Fibroblast of skin of right biceps (primary cell): ENCODE measurements at regions not wholly inside any gene's neighbourhood (a gene's known extent, or its start where the extent isn't known, plus 50 kb on each side); places are given as distances from the start of the nearest gene placed in this dataset.

Experiments used
- DNase-seq: peaks from one replicate; pipeline ENCODE4 v3.0.0-alpha.2; 2013

GRCh38 chr2:43171789-43172188, 54.6 kb downstream of the ZFP36L2 start:
- peak; percentile 32 for DNase-seq

DNA sequence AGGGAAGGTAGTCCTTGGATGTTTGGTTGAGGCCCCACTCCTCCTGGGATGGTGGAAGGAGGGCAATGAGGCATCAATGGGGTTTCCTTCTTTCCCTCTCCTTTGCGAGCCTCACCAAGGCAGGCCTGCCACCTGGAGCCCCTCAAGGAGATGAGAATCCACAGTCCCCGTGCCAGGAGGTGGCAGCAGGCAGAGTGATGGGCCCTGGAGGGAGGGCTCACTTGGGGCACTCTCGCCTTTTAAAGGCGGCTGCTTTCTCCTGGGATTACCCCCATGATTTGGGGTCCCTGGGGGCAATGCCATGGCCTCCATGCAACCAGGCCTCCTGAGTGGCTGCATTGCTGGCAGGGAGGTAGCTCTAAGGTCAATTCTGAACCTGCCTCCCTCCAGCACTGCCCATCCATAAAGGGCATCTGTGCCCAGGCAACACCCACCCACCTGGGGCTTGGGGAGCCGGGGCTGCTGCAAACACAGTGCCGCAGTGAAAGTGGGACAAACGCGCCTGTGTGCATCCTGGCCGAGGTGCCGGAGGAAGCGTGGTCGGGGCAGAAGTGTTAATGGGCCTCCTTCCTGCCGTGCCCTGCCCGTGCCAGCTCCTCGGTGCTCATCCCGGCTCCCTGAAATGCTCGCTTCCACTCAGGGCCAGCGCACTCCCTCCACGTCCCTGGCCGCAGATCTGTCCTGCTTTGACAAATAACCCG, 55.9 kb downstream of the ZFP36L2 start:
- DNase-seq, result no peak

DNA sequence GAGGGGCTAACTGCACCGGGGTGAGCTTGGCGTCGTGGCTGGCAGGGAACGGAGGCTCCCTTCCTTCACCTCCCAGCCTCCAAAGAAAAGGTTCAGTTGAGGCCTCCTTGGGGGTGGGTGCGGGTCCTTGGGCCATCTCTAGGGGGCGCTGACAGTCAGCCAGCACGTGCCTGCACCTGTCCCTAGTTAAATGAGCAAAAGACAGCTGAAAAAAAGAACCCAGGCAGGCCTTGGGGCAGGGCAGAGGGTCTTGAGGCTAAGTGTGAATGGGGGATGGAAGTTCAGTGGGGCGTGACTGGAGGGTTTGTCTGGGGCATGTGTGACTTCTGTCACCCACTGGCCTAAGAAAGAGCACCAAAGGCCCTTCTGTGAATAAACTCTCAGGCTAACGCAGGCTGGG, 56.4 kb downstream of the ZFP36L2 start:
- DNase-seq, result no peak

DNA sequence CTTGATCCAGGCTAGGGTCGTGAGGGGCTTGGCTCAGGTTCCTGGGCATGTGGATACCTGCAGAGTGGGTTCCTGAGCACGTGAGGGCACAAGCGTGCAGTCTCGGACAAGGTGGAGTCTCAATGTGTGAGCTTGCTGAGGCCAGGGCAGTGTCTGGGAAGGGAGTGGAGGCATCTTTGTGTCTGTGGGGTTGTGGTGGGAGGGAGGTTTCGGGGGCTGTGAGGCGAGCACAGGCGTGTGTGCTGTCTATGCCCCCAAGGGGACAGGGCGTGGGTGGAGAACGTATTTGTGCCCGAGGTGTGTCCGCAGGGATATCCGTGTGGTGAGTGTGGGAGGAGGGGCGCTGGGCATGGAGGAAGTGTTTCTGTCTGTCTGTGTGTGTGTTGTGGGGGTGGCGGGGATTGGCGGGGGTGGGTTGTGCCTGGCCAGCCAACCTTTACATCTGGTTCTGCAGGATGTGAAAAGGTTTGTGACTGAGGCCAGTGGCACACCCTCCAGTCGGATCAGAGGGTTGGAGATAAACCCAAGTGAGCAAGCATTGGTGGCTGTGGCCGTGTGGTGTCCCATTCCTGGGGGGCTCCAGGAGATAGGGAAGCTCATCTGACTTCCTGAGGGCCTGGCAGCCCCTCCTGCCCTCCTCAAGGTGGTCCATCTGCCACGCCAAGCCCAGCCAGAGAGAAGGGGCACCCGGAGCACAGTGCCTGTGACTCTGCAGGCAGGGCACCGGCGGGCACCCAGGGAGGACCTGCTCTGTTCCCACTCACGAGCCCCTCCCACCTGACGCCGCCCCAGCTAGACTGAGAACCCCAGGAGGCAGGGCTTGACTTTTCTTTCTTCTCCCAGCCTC, 57.1 kb downstream of the ZFP36L2 start:
- no peak for DNase-seq

GRCh38 chr2:43168016-43168369, 58.4 kb downstream of the ZFP36L2 start:
- no peak for DNase-seq

DNA sequence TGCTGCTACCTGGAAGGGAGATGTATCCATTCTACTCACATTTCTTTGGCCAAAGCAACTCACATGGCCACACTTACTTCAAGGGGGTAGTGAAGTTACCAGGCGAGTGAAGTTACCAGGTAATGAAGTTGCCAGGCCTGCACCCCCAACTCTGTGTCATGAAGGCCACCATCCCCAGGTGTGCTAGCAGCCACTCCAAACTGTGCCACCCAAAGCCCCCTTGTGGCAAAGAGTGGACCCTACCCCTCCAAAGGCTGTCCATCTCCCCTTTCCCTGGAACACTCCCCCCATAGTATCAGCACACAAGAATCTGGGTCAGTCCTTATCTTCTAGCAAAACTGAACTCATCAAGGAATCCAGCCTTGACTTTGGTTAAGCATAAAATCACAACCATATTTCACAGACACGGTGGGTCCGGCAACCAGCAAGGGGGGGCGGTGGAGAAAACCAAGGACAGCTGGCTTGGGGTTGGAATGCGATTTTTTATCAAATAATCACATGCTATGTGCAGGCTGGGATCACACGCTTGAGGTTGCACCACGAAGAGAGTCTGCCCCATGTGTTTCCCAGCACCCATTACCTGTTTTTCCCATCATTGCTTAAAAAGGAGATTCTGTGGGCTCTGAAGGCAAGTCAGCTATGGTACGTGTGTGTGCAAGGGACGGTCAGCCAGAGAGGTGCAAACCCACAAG, 60.9 kb downstream of the ZFP36L2 start:
- no peak for DNase-seq

- no peak for DNase-seq
These were observed 61.7 kb downstream of the ZFP36L2 start for GRCh38 chr2:43164686-43165085.

DNA sequence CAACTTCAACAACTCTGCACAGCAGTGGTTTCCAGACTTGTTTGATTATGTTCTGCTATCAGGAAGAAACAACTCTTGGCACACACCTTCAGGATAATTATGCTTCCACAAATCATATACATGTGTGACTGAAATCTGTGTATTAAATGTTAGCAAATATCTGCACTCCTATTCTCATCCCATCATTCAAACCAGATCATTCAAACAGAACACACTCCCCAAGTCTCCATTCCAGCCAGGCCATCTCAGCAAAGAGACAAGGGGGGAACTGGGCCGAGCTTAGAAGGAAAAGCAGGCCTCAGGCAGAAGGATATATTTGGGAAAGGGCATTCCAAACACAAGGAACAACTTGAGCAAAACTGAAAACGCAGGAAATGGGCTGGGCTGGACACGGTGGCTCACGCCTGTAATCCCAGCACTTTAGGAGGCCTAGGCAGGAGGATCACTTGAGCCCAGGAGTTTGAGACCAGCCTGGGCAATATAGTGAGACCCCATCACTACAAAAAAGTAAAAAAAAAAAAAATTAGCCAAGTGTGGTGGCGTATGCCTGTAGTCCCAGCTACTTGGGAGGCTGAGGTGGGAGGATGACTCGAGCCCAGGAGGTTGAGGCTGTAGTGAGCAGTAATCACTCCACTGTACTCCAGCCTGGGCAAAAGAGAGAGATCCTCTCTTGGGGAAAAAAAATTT, 62.7 kb downstream of the ZFP36L2 start:
- no peak for DNase-seq

DNA sequence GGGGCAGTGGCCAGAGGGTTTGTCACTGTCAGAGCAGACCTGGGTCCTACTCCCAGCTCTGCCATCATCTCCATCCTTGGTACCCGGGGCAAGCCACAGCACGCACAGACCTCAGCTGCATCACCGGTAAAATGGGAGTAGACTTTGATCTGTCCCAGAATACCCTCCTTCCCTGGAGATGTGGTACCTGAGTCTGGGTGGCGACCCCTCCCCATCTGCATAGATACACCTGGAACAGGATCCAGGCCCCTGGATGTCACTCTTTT, 64.0 kb downstream of the ZFP36L2 start:
- no peak for DNase-seq

DNA sequence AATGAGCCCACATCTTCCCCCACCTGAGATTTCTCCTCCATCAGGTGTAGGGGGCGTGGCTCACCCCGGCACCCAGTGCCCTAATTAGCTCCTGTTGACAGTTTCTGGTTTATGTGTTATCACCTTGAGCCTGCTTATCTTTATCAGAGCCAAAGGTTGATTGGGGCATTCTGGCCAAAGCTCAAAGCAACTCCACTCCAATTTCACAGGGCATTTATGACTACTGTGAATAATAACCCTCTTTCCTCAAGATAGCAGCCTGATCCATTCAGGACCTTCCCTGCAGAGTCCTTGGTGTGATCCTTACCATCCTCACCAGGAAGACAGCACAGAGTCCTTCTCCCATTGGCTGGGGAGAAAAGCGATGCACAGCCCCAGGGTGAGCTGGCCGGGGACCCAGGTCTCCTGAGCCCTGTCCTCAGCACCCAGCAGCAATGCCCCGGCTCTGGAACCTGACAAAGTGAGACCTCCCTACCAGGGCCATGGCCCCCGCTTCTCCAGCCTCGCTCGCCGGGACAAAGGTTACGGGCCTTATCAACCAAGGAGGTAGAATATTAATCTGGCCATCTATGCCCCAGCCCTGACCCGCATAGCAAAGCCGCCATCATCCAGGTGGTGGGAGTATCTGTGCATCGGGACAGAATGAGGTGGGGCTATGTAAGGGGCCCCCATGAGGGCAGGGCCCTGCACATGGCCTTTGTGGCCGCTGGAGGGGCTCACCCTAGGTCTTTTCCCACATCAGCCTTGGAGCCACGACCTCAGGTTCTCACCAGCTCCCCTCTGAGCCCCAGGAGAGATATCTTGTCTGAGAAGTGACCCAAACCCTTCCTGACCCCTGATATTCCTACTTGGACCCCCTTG, 64.5 kb downstream of the ZFP36L2 start:
- no peak for DNase-seq

DNA sequence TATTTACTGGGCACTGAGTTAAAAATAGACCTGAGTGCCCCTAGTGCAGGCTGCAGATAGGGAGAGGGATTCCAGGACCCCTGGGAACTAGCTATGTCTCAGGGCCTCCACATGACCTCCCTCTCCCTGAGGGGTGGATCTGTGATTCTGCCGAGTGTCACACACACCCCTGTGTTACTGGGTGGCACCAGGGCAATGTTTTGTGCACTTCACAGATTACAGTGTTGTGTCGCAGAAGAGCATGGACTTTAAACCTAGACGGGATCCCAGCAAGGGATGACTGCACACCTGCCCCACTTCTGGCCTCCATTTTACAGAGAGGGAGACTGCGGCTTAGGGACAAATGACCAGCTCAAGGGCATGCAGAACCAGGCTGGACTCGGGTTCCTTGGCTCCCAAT, 65.6 kb downstream of the ZFP36L2 start:
- DNase-seq, result no peak

DNA sequence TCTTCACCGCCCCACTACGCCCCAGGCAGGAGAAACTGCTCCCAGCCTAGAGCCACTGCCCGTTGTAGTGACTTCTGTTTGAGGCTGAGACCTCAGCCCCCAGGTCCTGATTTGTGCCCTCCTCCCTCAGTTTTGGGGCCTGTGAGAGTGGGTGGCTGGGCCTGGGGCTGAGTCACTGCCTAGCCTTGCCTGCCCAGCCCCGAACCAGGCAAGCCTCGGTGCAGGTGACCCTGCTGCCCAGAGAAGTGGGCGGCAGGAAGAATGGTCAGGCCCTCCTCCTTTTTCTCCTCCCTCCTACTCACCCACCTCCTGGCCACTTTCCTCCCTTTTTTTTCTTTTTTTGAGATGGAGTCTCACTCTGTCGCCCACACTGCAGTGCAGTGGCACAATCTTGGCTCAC, 66.6 kb downstream of the ZFP36L2 start:
- DNase-seq, result no peak

- peak; percentile 73 for DNase-seq
These were observed 68.0 kb downstream of the ZFP36L2 start for GRCh38 chr2:43158259-43158880.

- DNase-seq, result no peak
These were observed 68.7 kb downstream of the ZFP36L2 start for GRCh38 chr2:43157506-43158246.

GRCh38 chr2:43155851-43156411, 70.5 kb downstream of the ZFP36L2 start:
- DNase-seq, result no peak

GRCh38 chr2:43154685-43155084, 71.7 kb downstream of the ZFP36L2 start:
- no peak for DNase-seq

- no peak for DNase-seq
These were observed 73.4 kb downstream of the ZFP36L2 start for GRCh38 chr2:43152741-43153647.

DNA sequence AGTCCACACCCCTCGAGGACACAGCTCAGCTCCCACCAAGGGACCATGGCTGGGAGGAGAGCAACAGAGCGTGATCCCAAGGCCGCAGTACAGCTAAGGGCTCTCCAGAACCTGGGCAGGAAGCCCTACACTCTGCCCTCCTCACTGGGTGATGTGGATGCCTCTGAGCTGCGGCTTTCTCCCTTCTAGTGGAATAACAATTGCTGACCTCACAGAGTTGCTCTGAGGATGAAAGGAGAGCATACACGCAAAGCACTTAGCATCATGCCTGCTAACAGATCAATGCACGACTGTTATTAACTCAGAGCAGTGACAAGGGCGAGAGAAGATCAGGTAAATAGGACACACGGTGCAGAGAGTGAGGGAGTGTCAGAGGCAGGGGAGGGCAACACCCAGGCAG, 74.2 kb downstream of the ZFP36L2 start:
- DNase-seq, result no peak

GRCh38 chr2:43149482-43150107, 76.8 kb downstream of the ZFP36L2 start:
- DNase-seq, result no peak
